ENCODE measurements at regions not wholly inside any gene's neighbourhood (a gene's known extent, or its start where the extent isn't known, plus 50 kb on each side); places are given as distances from the start of the nearest gene placed in this dataset.
"Not testable (repeated sequence)": the region's sequence is repeated elsewhere in the genome, so short reads cannot be mapped to it uniquely, and the experiment has no call there.

DNA sequence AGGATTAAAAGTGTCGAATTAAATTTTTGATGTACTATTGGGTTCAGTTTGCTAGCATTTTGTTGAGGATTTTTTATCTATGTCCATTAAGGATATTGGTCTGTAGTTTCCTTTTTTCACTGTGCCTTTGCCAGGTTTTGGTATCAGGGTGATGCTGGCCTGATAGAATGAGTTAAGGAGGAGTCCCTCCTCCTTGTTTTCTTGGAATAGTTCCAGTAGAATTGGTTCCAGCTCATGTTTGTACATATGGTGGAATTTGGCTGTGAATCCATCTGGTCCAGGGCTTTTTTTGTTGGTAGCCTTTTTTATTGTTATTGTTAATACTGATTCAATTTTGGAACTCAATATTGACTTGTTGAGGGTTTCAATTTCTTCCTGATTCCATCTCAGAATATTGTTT, 141.8 kb downstream of the SIM1 start:
- Mint-ChIP-seq H3K9me3 (peaks cover 9% of the 10 kb centered on the region), H3K36me3 (no peaks in the 10 kb centered on the region), H3K4me3 (no peak overlapping the region), H3K27ac (no peak overlapping the region), H3K4me1 (no peaks in the 10 kb centered on the region), H3K27me3 (peaks cover 1% of the 10 kb centered on the region)

GRCh38 chr6:100320686-100321085, 144.0 kb downstream of the SIM1 start:
- Mint-ChIP-seq H3K4me3 (no peak overlapping the region), H3K4me1 (no peaks in the 10 kb centered on the region)

GRCh38 chr6:100317031-100317430, 147.7 kb downstream of the SIM1 start:
- peaks cover 5% of the 10 kb centered on the region for H3K9me3 Mint-ChIP-seq
- H3K4me1 Mint-ChIP-seq, result no peaks in the 10 kb centered on the region
- no peak overlapping the region for H3K4me3 Mint-ChIP-seq
- H3K36me3 Mint-ChIP-seq, result no peaks in the 10 kb centered on the region
- H3K27ac Mint-ChIP-seq, result no peak overlapping the region
- H3K27me3 Mint-ChIP-seq, result no peaks in the 10 kb centered on the region

More at GRCh38 chr6:100320686-100321085, 144.0 kb downstream of the SIM1 start:
- no peaks in the 10 kb centered on the region for H3K36me3 Mint-ChIP-seq
- peaks cover 9% of the 10 kb centered on the region for H3K9me3 Mint-ChIP-seq
- no peak overlapping the region for H3K27ac Mint-ChIP-seq
- peaks cover 1% of the 10 kb centered on the region for H3K27me3 Mint-ChIP-seq

GRCh38 chr6:100314186-100314585, 150.5 kb downstream of the SIM1 start:
- Mint-ChIP-seq H3K4me1 (no peaks in the 10 kb centered on the region), H3K9me3 (no peaks in the 10 kb centered on the region), H3K4me3 (no peak overlapping the region), H3K27ac (no peak overlapping the region), H3K36me3 (no peaks in the 10 kb centered on the region), H3K27me3 (no peaks in the 10 kb centered on the region)

- no peaks in the 10 kb centered on the region for H3K27me3 Mint-ChIP-seq
Observed at GRCh38 chr6:100311707-100312251, 152.9 kb downstream of the SIM1 start.

GRCh38 chr6:100309174-100309573, 155.5 kb downstream of the SIM1 start:
- H3K4me3 Mint-ChIP-seq, result no peak overlapping the region
- H3K27ac Mint-ChIP-seq, result no peak overlapping the region
- H3K9me3 Mint-ChIP-seq, result no peaks in the 10 kb centered on the region
- no peaks in the 10 kb centered on the region for H3K4me1 Mint-ChIP-seq
- H3K27me3 Mint-ChIP-seq, result no peaks in the 10 kb centered on the region
- H3K36me3 Mint-ChIP-seq, result no peaks in the 10 kb centered on the region

More at GRCh38 chr6:100311707-100312251, 152.9 kb downstream of the SIM1 start:
- Mint-ChIP-seq H3K9me3 (no peaks in the 10 kb centered on the region), H3K4me1 (no peaks in the 10 kb centered on the region), H3K4me3 (no peak overlapping the region), H3K36me3 (no peaks in the 10 kb centered on the region), H3K27ac (no peak overlapping the region)

- Mint-ChIP-seq H3K4me1 (no peaks in the 10 kb centered on the region), H3K9me3 (no peaks in the 10 kb centered on the region), H3K4me3 (no peak overlapping the region), H3K36me3 (no peaks in the 10 kb centered on the region), H3K27me3 (no peaks in the 10 kb centered on the region), H3K27ac (no peak overlapping the region)
Observed at GRCh38 chr6:100307561-100307960, 157.2 kb downstream of the SIM1 start.

DNA sequence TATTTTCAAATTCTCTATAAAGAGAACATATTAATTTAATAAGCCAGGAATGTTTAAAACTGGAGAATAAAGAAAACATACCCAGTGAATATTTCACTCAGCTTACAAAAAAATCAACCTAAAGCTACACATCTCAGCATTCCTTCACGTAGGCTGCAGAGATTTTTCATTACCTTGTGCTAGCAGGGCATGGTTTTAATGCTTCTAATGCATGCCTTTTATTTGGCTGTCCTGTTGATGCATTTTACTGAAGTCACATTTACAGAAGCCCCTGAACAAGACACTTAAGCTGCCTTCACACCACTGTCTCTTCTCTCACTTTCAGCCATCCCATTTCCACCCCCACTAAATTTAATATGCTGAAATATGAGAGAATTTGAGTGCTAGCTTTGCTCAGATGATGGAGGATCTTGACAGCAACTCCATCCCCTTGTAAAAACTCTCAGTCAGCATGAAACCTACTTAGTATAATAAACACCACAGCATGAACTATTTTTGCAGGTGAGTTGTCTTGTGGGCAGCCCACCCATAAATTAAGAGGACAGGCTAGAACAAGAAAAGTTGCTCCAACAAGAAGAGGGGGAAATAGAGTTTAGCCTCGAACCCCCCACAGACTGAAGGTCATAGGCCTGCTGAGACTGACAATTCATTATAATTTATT, 159.4 kb downstream of the SIM1 start:
- H3K4me1 Mint-ChIP-seq, result no peaks in the 10 kb centered on the region
- no peaks in the 10 kb centered on the region for H3K36me3 Mint-ChIP-seq
- no peak overlapping the region for H3K27ac Mint-ChIP-seq
- no peak overlapping the region for H3K4me3 Mint-ChIP-seq
- no peaks in the 10 kb centered on the region for H3K27me3 Mint-ChIP-seq
- no peaks in the 10 kb centered on the region for H3K9me3 Mint-ChIP-seq

DNA sequence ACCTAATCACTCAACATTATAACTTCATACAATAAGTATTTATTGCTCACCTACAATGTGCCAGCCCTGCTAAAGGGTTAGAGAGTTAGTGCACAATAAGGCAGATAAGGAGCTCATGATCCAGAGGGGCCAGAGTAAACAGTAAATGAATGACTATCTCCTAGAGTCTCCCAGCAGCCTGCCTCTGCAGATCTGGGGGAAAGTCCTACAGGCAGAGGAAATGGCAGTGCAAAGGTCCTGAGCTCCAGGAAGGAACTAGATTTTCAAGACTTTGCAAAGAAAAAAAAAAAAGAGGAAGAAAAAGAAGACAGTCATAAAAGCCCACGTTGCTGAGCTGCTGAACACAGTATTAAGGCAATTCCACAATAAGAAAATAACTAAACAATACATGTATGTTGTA, 160.1 kb downstream of the SIM1 start:
- H3K9me3 Mint-ChIP-seq, result no peaks in the 10 kb centered on the region
- no peaks in the 10 kb centered on the region for H3K4me1 Mint-ChIP-seq
- H3K27me3 Mint-ChIP-seq, result peaks cover 2% of the 10 kb centered on the region
- H3K27ac Mint-ChIP-seq, result no peak overlapping the region
- H3K4me3 Mint-ChIP-seq, result no peak overlapping the region
- no peaks in the 10 kb centered on the region for H3K36me3 Mint-ChIP-seq

- Mint-ChIP-seq H3K27me3 (peaks cover 2% of the 10 kb centered on the region), H3K4me3 (no peak overlapping the region), H3K9me3 (no peaks in the 10 kb centered on the region), H3K4me1 (no peaks in the 10 kb centered on the region), H3K27ac (no peak overlapping the region), H3K36me3 (no peaks in the 10 kb centered on the region)
Observed at GRCh38 chr6:100301731-100302130, 163.0 kb downstream of the SIM1 start.

GRCh38 chr6:100300221-100300736, 164.4 kb downstream of the SIM1 start:
- peaks cover 4% of the 10 kb centered on the region for H3K27me3 Mint-ChIP-seq
- no peaks in the 10 kb centered on the region for H3K9me3 Mint-ChIP-seq
- H3K4me1 Mint-ChIP-seq, result no peaks in the 10 kb centered on the region
- no peaks in the 10 kb centered on the region for H3K36me3 Mint-ChIP-seq
- no peak overlapping the region for H3K4me3 Mint-ChIP-seq
- no peak overlapping the region for H3K27ac Mint-ChIP-seq

DNA sequence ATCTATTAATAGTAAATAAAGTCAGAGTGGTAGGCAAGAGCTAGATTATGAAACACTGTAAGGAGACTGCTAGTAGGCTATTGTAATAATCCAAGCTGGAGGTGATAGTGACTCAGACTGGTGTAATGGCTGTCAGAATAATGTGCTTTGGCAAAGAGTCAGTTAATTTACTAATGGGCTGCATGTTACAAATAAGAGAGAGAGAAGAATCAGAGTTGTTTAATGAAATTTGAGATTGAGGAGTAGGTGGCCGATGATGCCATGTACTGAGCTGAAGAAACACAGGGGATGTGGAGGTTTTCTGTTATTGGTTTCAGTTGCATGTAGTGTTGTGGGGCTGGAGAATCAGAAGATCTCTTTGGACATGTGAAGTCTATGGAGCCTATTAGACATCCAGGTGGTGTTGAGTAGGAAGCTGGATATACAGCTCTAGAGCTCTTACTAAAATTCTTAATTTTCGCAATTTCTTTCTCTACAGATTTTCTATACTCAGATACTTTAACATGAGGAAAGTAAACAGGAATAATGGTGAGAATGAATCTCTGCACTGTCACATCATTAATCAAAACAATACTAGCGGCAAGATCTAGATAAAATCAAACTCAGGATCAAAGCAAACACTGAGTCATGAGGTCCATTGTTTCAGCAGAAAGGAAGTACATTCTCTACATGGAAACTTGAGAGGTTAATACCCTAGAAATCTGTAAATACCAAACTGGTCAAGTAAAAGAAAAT, 167.7 kb downstream of the SIM1 start:
- Mint-ChIP-seq H3K36me3 (no peaks in the 10 kb centered on the region), H3K9me3 (no peaks in the 10 kb centered on the region), H3K4me1 (no peaks in the 10 kb centered on the region), H3K27ac (no peak overlapping the region), H3K27me3 (peaks cover 4% of the 10 kb centered on the region), H3K4me3 (no peak overlapping the region)

DNA sequence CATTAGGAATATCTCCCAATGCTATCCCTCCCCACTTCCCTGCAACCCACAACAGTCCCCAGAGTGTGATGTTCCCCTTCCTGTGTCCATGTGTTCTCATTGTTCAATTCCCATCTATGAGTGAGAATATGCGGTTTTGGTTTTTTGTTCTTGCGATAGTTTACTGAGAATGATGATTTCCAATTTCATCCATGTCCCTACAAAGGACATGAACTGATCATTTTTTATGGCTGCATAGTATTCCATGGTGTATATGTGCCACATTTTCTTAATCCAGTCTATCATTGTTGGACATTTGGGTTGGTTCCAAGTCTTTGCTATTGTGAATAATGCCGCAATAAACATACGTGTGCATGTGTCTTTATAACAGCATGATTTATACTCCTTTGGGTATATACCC, 169.5 kb downstream of the SIM1 start:
- H3K4me1 Mint-ChIP-seq, H3K4me3 Mint-ChIP-seq, H3K36me3 Mint-ChIP-seq, H3K9me3 Mint-ChIP-seq, H3K27ac Mint-ChIP-seq, H3K27me3 Mint-ChIP-seq: not testable (repeated sequence)

GRCh38 chr6:100289285-100289684, 175.4 kb downstream of the SIM1 start:
- peaks cover 4% of the 10 kb centered on the region for H3K27me3 Mint-ChIP-seq
- no peaks in the 10 kb centered on the region for H3K9me3 Mint-ChIP-seq
- no peaks in the 10 kb centered on the region for H3K4me1 Mint-ChIP-seq
- no peak overlapping the region for H3K27ac Mint-ChIP-seq
- no peaks in the 10 kb centered on the region for H3K36me3 Mint-ChIP-seq
- H3K4me3 Mint-ChIP-seq, result no peak overlapping the region

- Mint-ChIP-seq H3K27ac (no peak overlapping the region), H3K36me3 (no peaks in the 10 kb centered on the region), H3K27me3 (peaks cover 4% of the 10 kb centered on the region), H3K4me1 (no peaks in the 10 kb centered on the region), H3K4me3 (no peak overlapping the region), H3K9me3 (no peaks in the 10 kb centered on the region)
Observed at GRCh38 chr6:100288311-100288710, 176.4 kb downstream of the SIM1 start.

GRCh38 chr6:100283285-100283684, 181.4 kb downstream of the SIM1 start:
- H3K36me3 Mint-ChIP-seq, result no peaks in the 10 kb centered on the region
- peaks cover 2% of the 10 kb centered on the region for H3K27me3 Mint-ChIP-seq
- H3K9me3 Mint-ChIP-seq, result no peaks in the 10 kb centered on the region
- no peak overlapping the region for H3K4me3 Mint-ChIP-seq
- no peaks in the 10 kb centered on the region for H3K4me1 Mint-ChIP-seq
- no peak overlapping the region for H3K27ac Mint-ChIP-seq
